Left lung (tissue), 4 donors: ENCODE measurements at regions not wholly inside any gene's neighbourhood (a gene's known extent, or its start where the extent isn't known, plus 50 kb on each side); places are given as distances from the start of the nearest gene placed in this dataset.

Experiments used
- ATAC-seq: fragments of 200-7000 bp; cut with Tn5 transposase; one replicate; pipeline ENCODE4 v1.9.1; 2020; ENCODE audit warnings: moderate library complexity
- DNase-seq, 4 donors: peaks; one replicate each; pipeline ENCODE4 v3.0.0-alpha.2; 2013 to 2020
- H3K27ac ChIP-seq, 2 donors: fragments of 200-600 bp; sonication (generic) in 1 of 2; one replicate each; pipeline versions ENCODE4 v1.5.0 to v1.8.0; 2020 to 2021
- H3K27me3 ChIP-seq, 2 donors: fragments of 200-600 bp; sonication (generic) in 1 of 2; one replicate each; pipeline versions ENCODE4 v1.5.0 to v1.8.0; 2020 to 2021
- H3K36me3 ChIP-seq, 2 donors: fragments of 200-600 bp; sonication (generic) in 1 of 2; one replicate each; pipeline versions ENCODE4 v1.5.0 to v1.8.0; 2020 to 2021
- H3K4me1 ChIP-seq, 2 donors: fragments of 200-600 bp; one replicate each; pipeline ENCODE4 v1.8.0; 2021
- H3K4me3 ChIP-seq, 2 donors: fragments of 200-600 bp; sonication (generic) in 1 of 2; one replicate each; pipeline versions ENCODE4 v1.5.0 to v1.8.0; 2020 to 2021; ENCODE audit warnings: mild to moderate bottlenecking in 1 of 2
- H3K9me3 ChIP-seq, 2 donors: fragments of 200-600 bp; sonication (generic) in 1 of 2; one replicate each; pipeline versions ENCODE4 v1.5.0 to v1.8.0; 2020 to 2021
- intact Hi-C, 2 donors: fragments of 100-400 bp; cut with DNase I; formaldehyde crosslinking; loops; one replicate each; pipeline versions ENCODE4 v1.11.2 to v1.14.2; 2022
- TF ChIP-seq, protein P1 (sequence below), 2 donors: fragments of 200-600 bp; sonication (generic) in 1 of 2; IDR thresholded peaks; one replicate each; pipeline versions ENCODE4 v1.5.0 to v1.8.0; 2021; ENCODE audit warnings: antibody characterized with exemption in 2 of 2
- donor health status: DM: no; HTN: yes; CAD: no.
- donor health status: DM: no; HTN: no; CAD: no.

DNA sequence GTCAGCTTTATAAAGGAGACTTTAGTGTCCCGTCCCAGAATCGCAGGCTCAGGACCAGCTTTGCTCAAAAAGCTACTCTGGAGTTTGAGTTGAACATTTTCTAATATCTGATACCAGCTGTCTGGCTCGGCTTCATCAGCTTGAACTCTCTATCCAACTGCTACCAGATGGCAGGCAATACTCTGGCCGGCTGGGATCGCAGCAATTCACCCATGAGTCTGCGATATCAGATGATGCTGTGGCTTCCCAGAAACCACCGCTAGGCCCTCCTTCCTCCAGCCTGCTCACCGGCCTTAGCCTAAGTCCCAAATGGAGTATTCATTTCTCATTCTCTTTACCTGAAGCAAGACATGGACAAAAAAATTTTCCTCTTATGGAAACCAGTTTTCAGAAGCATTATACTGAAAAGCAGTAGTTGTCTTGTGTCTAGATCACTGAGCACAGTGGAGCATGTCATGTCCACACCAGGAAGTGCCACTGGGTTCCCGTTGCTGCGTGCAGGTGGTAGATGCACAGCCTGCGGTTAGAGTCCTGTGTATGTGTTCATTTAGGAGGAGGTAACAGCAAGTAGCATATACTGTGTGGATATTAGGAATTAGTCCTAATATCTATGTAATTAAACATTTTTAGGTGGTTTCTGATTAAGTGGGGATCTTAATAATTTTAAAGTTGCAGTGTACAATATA, 162.0 kb upstream of the SOX11 start:
- intact Hi-C loops = no loop called here
- H3K4me1 ChIP-seq = no peaks in the 10 kb centered on the region
- ATAC-seq = no peak
- no peaks in the 10 kb centered on the region for H3K36me3 ChIP-seq
- TF ChIP-seq, protein P1, sequence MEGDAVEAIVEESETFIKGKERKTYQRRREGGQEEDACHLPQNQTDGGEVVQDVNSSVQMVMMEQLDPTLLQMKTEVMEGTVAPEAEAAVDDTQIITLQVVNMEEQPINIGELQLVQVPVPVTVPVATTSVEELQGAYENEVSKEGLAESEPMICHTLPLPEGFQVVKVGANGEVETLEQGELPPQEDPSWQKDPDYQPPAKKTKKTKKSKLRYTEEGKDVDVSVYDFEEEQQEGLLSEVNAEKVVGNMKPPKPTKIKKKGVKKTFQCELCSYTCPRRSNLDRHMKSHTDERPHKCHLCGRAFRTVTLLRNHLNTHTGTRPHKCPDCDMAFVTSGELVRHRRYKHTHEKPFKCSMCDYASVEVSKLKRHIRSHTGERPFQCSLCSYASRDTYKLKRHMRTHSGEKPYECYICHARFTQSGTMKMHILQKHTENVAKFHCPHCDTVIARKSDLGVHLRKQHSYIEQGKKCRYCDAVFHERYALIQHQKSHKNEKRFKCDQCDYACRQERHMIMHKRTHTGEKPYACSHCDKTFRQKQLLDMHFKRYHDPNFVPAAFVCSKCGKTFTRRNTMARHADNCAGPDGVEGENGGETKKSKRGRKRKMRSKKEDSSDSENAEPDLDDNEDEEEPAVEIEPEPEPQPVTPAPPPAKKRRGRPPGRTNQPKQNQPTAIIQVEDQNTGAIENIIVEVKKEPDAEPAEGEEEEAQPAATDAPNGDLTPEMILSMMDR (IDR thresholded peaks at IDR 0.05) = no peak
- H3K27ac ChIP-seq = no peak overlapping the region
- peaks cover 0 to 2% of the 10 kb centered on the region in 2 donors for H3K9me3 ChIP-seq
- no peak overlapping the region for H3K4me3 ChIP-seq
- H3K27me3 ChIP-seq = no peaks in the 10 kb centered on the region
- no peak for DNase-seq

DNA sequence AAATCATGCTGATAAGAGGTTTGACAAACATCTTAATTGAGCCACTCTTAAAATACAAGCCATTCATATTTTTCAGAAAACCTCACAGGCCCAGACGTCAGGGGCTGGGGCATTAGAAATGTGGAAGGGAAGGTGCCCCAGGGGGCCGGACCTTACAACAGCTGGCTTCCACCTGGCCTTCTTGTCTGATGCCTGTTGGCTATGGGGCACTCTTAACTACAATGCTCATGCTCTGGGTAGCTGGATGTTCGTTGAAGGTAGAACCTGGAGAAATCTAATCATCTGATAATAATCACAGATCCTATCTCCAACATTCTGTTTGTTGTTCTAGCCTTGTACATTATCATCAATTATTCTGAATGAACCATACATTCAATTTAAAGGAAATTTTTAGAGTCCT, 156.9 kb upstream of the SOX11 start:
- Histone ChIP-seq H3K27me3 (no peaks in the 10 kb centered on the region), H3K9me3 (peaks cover 0 to 2% of the 10 kb centered on the region in 2 donors), H3K4me1 (no peaks in the 10 kb centered on the region), H3K36me3 (no peaks in the 10 kb centered on the region), H3K4me3 (no peak overlapping the region), H3K27ac (no peak overlapping the region)
- DNase-seq (no peak), ATAC-seq (no peak)
- intact Hi-C loops = no loop called here
- TF ChIP-seq, protein P1 (IDR thresholded peaks at IDR 0.05) = no peak

DNA sequence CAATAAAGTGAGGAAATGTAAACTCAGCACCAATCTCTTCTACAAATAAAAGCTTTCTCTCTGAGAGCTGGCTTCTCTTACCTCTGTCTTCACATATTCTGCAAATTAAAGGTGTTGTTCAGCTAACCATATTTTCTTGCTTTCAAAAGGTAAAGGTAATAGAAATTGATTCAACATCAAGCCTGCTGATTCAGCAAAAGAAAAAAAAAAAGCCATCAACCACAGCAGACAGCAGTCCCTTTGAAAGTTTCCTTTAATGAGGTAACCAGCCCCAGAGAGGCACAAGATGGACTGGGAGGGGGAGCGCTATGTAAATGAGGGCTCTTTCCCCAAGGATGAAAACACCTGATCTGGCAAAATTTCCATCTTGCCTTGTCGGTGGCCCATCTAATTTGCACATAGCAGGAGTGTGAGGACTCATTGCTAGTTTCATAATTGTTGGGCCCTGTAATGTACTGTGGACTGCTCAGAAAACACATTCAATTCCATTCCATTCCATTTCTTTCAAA, 154.9 kb upstream of the SOX11 start:
- H3K9me3 ChIP-seq = peaks cover 0 to 4% of the 10 kb centered on the region in 2 donors
- H3K4me1 ChIP-seq = no peaks in the 10 kb centered on the region
- H3K36me3 ChIP-seq = no peaks in the 10 kb centered on the region
- H3K4me3 ChIP-seq = no peak overlapping the region
- DNase-seq (no peak), ATAC-seq (no peak)
- intact Hi-C loops = no loop called here
- no peak overlapping the region for H3K27ac ChIP-seq
- no peaks in the 10 kb centered on the region for H3K27me3 ChIP-seq
- TF ChIP-seq, protein P1 (IDR thresholded peaks at IDR 0.05) = no peak

DNA sequence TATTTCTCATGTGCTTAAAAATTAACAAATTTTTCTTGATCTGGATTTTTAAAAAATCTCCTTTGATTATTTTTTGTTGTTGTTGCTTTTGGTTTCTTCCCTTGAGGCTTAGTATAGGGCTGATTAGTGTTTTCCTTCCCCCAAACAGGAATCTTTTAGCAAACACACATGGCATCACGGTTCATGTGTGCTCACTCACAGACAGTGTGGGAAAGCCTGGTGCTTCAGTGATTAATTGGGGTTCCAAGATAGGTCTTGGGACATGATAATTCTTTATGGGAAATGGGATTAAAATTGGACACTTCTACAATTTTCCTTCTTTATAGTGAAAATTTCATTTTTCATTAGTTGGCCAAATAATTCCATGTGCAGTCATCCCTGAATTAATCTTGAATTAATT, 153.9 kb upstream of the SOX11 start:
- H3K4me3 ChIP-seq = no peak overlapping the region
- H3K27ac ChIP-seq = no peak overlapping the region
- TF ChIP-seq, protein P1 (IDR thresholded peaks at IDR 0.05) = no peak
- H3K9me3 ChIP-seq = peaks cover 0 to 7% of the 10 kb centered on the region in 2 donors
- DNase-seq (no peak), ATAC-seq (no peak)
- H3K4me1 ChIP-seq = no peaks in the 10 kb centered on the region
- no peaks in the 10 kb centered on the region for H3K27me3 ChIP-seq
- intact Hi-C loops = no loop called here
- H3K36me3 ChIP-seq = no peaks in the 10 kb centered on the region

DNA sequence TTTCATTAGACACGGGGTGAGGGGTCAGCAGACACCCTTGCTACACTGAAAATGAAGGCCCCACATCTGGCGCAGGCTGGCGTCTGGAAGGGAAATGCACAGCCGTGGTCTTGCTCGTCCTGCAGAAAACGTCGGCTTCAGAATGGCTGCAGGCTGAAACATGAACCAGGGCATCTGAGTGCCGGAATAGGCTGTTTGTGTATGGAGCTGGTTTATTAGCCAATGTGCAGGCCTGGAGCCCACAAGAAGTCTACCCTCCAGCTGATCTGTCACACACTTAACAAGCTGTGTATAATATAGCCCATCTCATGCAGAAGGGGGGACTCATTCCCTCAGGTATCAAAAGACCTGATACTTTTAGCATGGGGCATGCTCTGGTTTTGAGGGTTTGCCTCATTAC, 153.4 kb upstream of the SOX11 start:
- intact Hi-C loops = no loop called here
- H3K27me3 ChIP-seq = no peaks in the 10 kb centered on the region
- no peak for ATAC-seq
- no peaks in the 10 kb centered on the region for H3K4me1 ChIP-seq
- no peak for DNase-seq
- TF ChIP-seq, protein P1 (IDR thresholded peaks at IDR 0.05) = no peak
- H3K27ac ChIP-seq = no peak overlapping the region
- peaks cover 0 to 8% of the 10 kb centered on the region in 2 donors for H3K9me3 ChIP-seq
- no peaks in the 10 kb centered on the region for H3K36me3 ChIP-seq
- H3K4me3 ChIP-seq = no peak overlapping the region
